WTC11 (cell line): ENCODE measurements at regions not wholly inside any gene's neighbourhood (a gene's known extent, or its start where the extent isn't known, plus 50 kb on each side); places are given as distances from the start of the nearest gene placed in this dataset.

Experiments
- ATAC-seq: fragments of 200-7000 bp; cut with Tn5 transposase; 2 replicates; pipeline ENCODE4 v1.10.0; 2021; ENCODE audit warnings: mild to moderate bottlenecking, moderate library complexity
- CTCF ChIA-PET: fragments of 300-600 bp; sonication (Branson Sonifier 250); formaldehyde crosslinking; loops from one replicate; lab custom pipeline; 2021; ENCODE audit warnings: antibody characterized with exemption; lab: Charles Lee
- POLR2A ChIA-PET: fragments of 350-600 bp; sonication (Branson Sonifier 250); formaldehyde crosslinking; loops from one replicate; lab custom pipeline; 2021; ENCODE audit warnings: antibody characterized with exemption; lab: Charles Lee
- DNase-seq: peaks from one replicate; pipeline ENCODE4 v3.0.0; 2021; ENCODE audit warnings: low spot score
- H3K27ac Mint-ChIP-seq: 2 replicates; pipeline ENCODE4 v1.8.0; 2021; ENCODE audit warnings: mixed read lengths
- H3K27me3 Mint-ChIP-seq: 2 replicates; pipeline ENCODE4 v1.8.0; 2021; ENCODE audit warnings: low read depth, mild to moderate bottlenecking, moderate library complexity, mixed read lengths
- H3K36me3 Mint-ChIP-seq: 2 replicates; pipeline ENCODE4 v1.8.0; 2021; ENCODE audit warnings: mixed read lengths
- H3K4me1 Mint-ChIP-seq: 2 replicates; pipeline ENCODE4 v1.8.0; 2022; ENCODE audit warnings: mixed read lengths
- H3K4me3 Mint-ChIP-seq: 2 replicates; pipeline ENCODE4 v1.8.0; 2021; ENCODE audit warnings: mild to moderate bottlenecking, moderate library complexity, mixed read lengths
- H3K9me3 Mint-ChIP-seq: 2 replicates; pipeline ENCODE4 v1.8.0; 2021; ENCODE audit warnings: mixed read lengths
- ATF2 ChIP-seq: sonication (generic); formaldehyde crosslinking; IDR thresholded peaks from 2 replicates; pipeline ENCODE4 v1.8.1; 2022; ENCODE audit warnings: low read depth, missing genetic modification reagents, borderline replicate concordance
- CREB1 ChIP-seq: sonication (generic); formaldehyde crosslinking; IDR thresholded peaks from 2 replicates; pipeline ENCODE4 v1.8.0; 2023; ENCODE audit warnings: mild to moderate bottlenecking, missing genetic modification reagents
- CREM ChIP-seq: sonication (generic); formaldehyde crosslinking; IDR thresholded peaks from 2 replicates; pipeline ENCODE4 v1.8.1; 2022; ENCODE audit warnings: mild to moderate bottlenecking, missing genetic modification reagents, moderate library complexity
- E2F4 ChIP-seq: sonication (generic); formaldehyde crosslinking; IDR thresholded peaks from 2 replicates; pipeline ENCODE4 v1.8.1; 2022; ENCODE audit warnings: low read depth, mild to moderate bottlenecking, moderate library complexity, missing genetic modification reagents, borderline replicate concordance
- ESRRA ChIP-seq: sonication (generic); formaldehyde crosslinking; IDR thresholded peaks from 2 replicates; pipeline ENCODE4 v1.8.1; 2022; ENCODE audit warnings: mild to moderate bottlenecking, missing genetic modification reagents, borderline replicate concordance
- FOXJ3 ChIP-seq: sonication (generic); formaldehyde crosslinking; IDR thresholded peaks from 2 replicates; pipeline ENCODE4 v1.9.0; 2021; ENCODE audit warnings: missing genetic modification reagents, mild to moderate bottlenecking, borderline replicate concordance
- JUN ChIP-seq: sonication (generic); formaldehyde crosslinking; IDR thresholded peaks from 2 replicates; pipeline ENCODE4 v1.8.0; 2023; ENCODE audit warnings: mild to moderate bottlenecking, missing genetic modification reagents
- NFATC4 ChIP-seq: fragments of 250-450 bp; sonication (Bioruptor Pico); IDR thresholded peaks from 2 replicates; pipeline ENCODE4 v1.9.0; 2021; ENCODE audit warnings: mild to moderate bottlenecking
- NR3C1 ChIP-seq: sonication (generic); formaldehyde crosslinking; conservative IDR thresholded peaks from 2 replicates; pipeline ENCODE4 v1.8.1; 2023; ENCODE audit warnings: low read depth, mild to moderate bottlenecking, missing genetic modification reagents
- OVOL2 ChIP-seq: fragments of 250-450 bp; sonication (Bioruptor Pico); IDR thresholded peaks from 2 replicates; pipeline ENCODE4 v1.9.0; 2021; ENCODE audit warnings: mild to moderate bottlenecking, borderline replicate concordance
- PRDM15 ChIP-seq: sonication (generic); formaldehyde crosslinking; IDR thresholded peaks from 2 replicates; pipeline ENCODE4 v1.8.0; 2022; ENCODE audit warnings: missing genetic modification reagents
- RELA ChIP-seq: sonication (generic); formaldehyde crosslinking; IDR thresholded peaks from 2 replicates; pipeline ENCODE4 v1.8.1; 2022; ENCODE audit warnings: missing genetic modification reagents, mild to moderate bottlenecking, borderline replicate concordance
- RORB ChIP-seq: fragments of 250-450 bp; sonication (Bioruptor Pico); IDR thresholded peaks from 2 replicates; pipeline ENCODE4 v1.9.0; 2021; ENCODE audit warnings: mild to moderate bottlenecking
- SOX15 ChIP-seq: fragments of 250-450 bp; sonication (Bioruptor Pico); IDR thresholded peaks from 2 replicates; pipeline ENCODE4 v1.9.0; 2021; ENCODE audit warnings: mild to moderate bottlenecking
- TEAD4 ChIP-seq: sonication (generic); formaldehyde crosslinking; IDR thresholded peaks from 2 replicates; pipeline ENCODE4 v1.8.0; 2022; ENCODE audit warnings: mild to moderate bottlenecking, missing genetic modification reagents
- ZBTB43 ChIP-seq: sonication (generic); formaldehyde crosslinking; IDR thresholded peaks from 2 replicates; pipeline ENCODE4 v1.8.1; 2023; ENCODE audit warnings: mild to moderate bottlenecking, missing genetic modification reagents
- ZNF121 ChIP-seq: sonication (generic); formaldehyde crosslinking; IDR thresholded peaks from 2 replicates; pipeline ENCODE4 v1.8.0; 2023; ENCODE audit warnings: missing genetic modification reagents
- ZNF396 ChIP-seq: fragments of 250-450 bp; sonication (Bioruptor Pico); IDR thresholded peaks from 2 replicates; pipeline ENCODE4 v1.8.0; 2021; ENCODE audit warnings: mild to moderate bottlenecking, moderate library complexity, borderline replicate concordance

GRCh38 chr3:82939491-82940097 lies 1178.1 kb upstream of the GBE1 start (continued):
- TF ChIP-seq PRDM15 (CRISPR knock-in tag) (no peak), RELA (CRISPR knock-in tag) (no peak), SOX15 (CRISPR knock-in tag) (no peak), CREB1 (CRISPR knock-in tag) (no peak), E2F4 (CRISPR knock-in tag) (no peak), NFATC4 (CRISPR knock-in tag) (no peak), TEAD4 (CRISPR knock-in tag) (no peak), ZBTB43 (CRISPR knock-in tag) (no peak), NR3C1 (CRISPR knock-in tag) (no peak), CREM (CRISPR knock-in tag) (no peak), RORB (no peak)

GRCh38 chr3:82938821-82939328 lies 1177.4 kb upstream of the GBE1 start:
- no peaks in the 10 kb centered on the region for H3K27me3 Mint-ChIP-seq
- no peak overlapping the region for H3K27ac Mint-ChIP-seq
- TF ChIP-seq JUN (CRISPR knock-in tag) (no peak), ZNF121 (no peak), ESRRA (CRISPR knock-in tag) (no peak), OVOL2 (CRISPR knock-in tag) (no peak), FOXJ3 (CRISPR knock-in tag) (no peak), ATF2 (CRISPR knock-in tag) (no peak), ZNF396 (CRISPR knock-in tag) (no peak)
- no peaks in the 10 kb centered on the region for H3K4me1 Mint-ChIP-seq
- peaks cover 45% of the 10 kb centered on the region for H3K9me3 Mint-ChIP-seq
- DNase-seq = no peak
- no peak for ATAC-seq
- ChIA-PET CTCF (no interaction called here), POLR2A (no interaction called here)
- H3K4me3 Mint-ChIP-seq = no peak overlapping the region
- peaks cover 35% of the 10 kb centered on the region for H3K36me3 Mint-ChIP-seq
